Thoracic aorta (tissue), 2 donors: ENCODE measurements at regions not wholly inside any gene's neighbourhood (a gene's known extent, or its start where the extent isn't known, plus 50 kb on each side); places are given as distances from the start of the nearest gene placed in this dataset.
"Not testable (repeated sequence)": the region's sequence is repeated elsewhere in the genome, so short reads cannot be mapped to it uniquely, and the experiment has no call there.

Source experiments
- ATAC-seq: fragments of 150-250 bp; one replicate; pipeline ENCODE4 v1.8.0; 2017; ENCODE audit warnings: low read depth; ENCODE audit not compliant: insufficient number of reproducible peaks, low FRiP score
- DNase-seq: peaks from one replicate; pipeline ENCODE4 v3.0.0-alpha.2; 2020; ENCODE audit warnings: low spot score
- H3K27ac ChIP-seq, 2 donors: fragments of 200-600 bp; sonication (generic); 1 replicate in 1 of 2; 2 replicates in 1 of 2; pipeline ENCODE4 v1.5.1; 2016; ENCODE audit warnings: mild to moderate bottlenecking in 2 of 2, moderate library complexity in 2 of 2
- H3K27me3 ChIP-seq: fragments of 200-600 bp; sonication (generic); replicated peaks from 2 replicates; pipeline ENCODE4 v1.6.0; 2016; ENCODE audit warnings: mild to moderate bottlenecking; ENCODE audit not compliant: insufficient read depth
- H3K36me3 ChIP-seq: fragments of 200-600 bp; sonication (generic); one replicate; pipeline ENCODE4 v1.5.1; 2016
- H3K4me1 ChIP-seq, 2 donors: fragments of 200-600 bp; sonication (generic); 1 replicate in 1 of 2; 2 replicates in 1 of 2; pipeline versions ENCODE4 v1.5.1 to v1.6.0; 2016; ENCODE audit warnings: low read depth in 2 of 2, mild to moderate bottlenecking in 1 of 2; ENCODE audit not compliant: control insufficient read depth in 1 of 2
- H3K4me3 ChIP-seq: fragments of 200-600 bp; sonication (generic); 2 replicates; pipeline ENCODE4 v1.5.1; 2016; ENCODE audit warnings: mild to moderate bottlenecking
- H3K9me3 ChIP-seq: fragments of 200-600 bp; sonication (generic); 2 replicates; pipeline ENCODE4 v1.5.1; 2016
- CTCF ChIP-seq: fragments of 200-600 bp; sonication (generic); IDR thresholded peaks from one replicate; pipeline ENCODE4 v1.5.1; 2019; ENCODE audit warnings: antibody characterized with exemption

GRCh38 chr21:35599164-35599563, 461.2 kb downstream of the SETD4 start:
- Histone ChIP-seq H3K27me3 (no peaks in the 10 kb centered on the region), H3K9me3 (no peaks in the 10 kb centered on the region), H3K36me3 (no peaks in the 10 kb centered on the region), H3K4me1 (no peaks in the 10 kb centered on the region), H3K4me3 (no peak overlapping the region), H3K27ac (no peak overlapping the region)
- no peak for TF ChIP-seq CTCF
- ATAC-seq (no peak), DNase-seq (no peak)

GRCh38 chr21:35597750-35598339, 462.5 kb downstream of the SETD4 start:
- H3K4me3 ChIP-seq = no peak overlapping the region
- no peaks in the 10 kb centered on the region for H3K4me1 ChIP-seq
- DNase-seq (no peak), ATAC-seq (no peak)
- no peaks in the 10 kb centered on the region for H3K36me3 ChIP-seq
- no peak overlapping the region for H3K27ac ChIP-seq
- no peaks in the 10 kb centered on the region for H3K27me3 ChIP-seq
- no peak for TF ChIP-seq CTCF
- H3K9me3 ChIP-seq = no peaks in the 10 kb centered on the region

GRCh38 chr21:35594905-35595304, 465.4 kb downstream of the SETD4 start:
- H3K27ac ChIP-seq = no peak overlapping the region
- TF ChIP-seq CTCF = no peak
- H3K4me1 ChIP-seq = no peaks in the 10 kb centered on the region
- no peaks in the 10 kb centered on the region for H3K9me3 ChIP-seq
- H3K27me3 ChIP-seq = no peaks in the 10 kb centered on the region
- H3K36me3 ChIP-seq = no peaks in the 10 kb centered on the region
- ATAC-seq (no peak), DNase-seq (no peak)
- no peak overlapping the region for H3K4me3 ChIP-seq

- no peaks in the 10 kb centered on the region for H3K36me3 ChIP-seq
- no peaks in the 10 kb centered on the region for H3K9me3 ChIP-seq
- DNase-seq (no peak), ATAC-seq (no peak)
- H3K27ac ChIP-seq = no peak overlapping the region
- no peaks in the 10 kb centered on the region for H3K4me1 ChIP-seq
- H3K27me3 ChIP-seq = no peaks in the 10 kb centered on the region
- no peak overlapping the region for H3K4me3 ChIP-seq
- TF ChIP-seq CTCF = no peak
Measured at GRCh38 chr21:35593000-35593502, 467.3 kb downstream of the SETD4 start.

GRCh38 chr21:35590284-35590683, 470.0 kb downstream of the SETD4 start:
- H3K4me3 ChIP-seq, H3K27ac ChIP-seq: not testable (repeated sequence)

GRCh38 chr21:35587841-35588380, 472.4 kb downstream of the SETD4 start:
- no peak overlapping the region for H3K4me3 ChIP-seq
- no peaks in the 10 kb centered on the region for H3K36me3 ChIP-seq
- DNase-seq = no peak
- ATAC-seq = no peak
- no peak overlapping the region for H3K27ac ChIP-seq
- no peaks in the 10 kb centered on the region for H3K9me3 ChIP-seq
- TF ChIP-seq CTCF = no peak
- H3K27me3 ChIP-seq = no peaks in the 10 kb centered on the region
- no peaks in the 10 kb centered on the region for H3K4me1 ChIP-seq

More at GRCh38 chr21:35590284-35590683, 470.0 kb downstream of the SETD4 start:
- not testable (repeated sequence) for H3K27me3 ChIP-seq, H3K9me3 ChIP-seq, H3K4me1 ChIP-seq, ATAC-seq, DNase-seq, H3K36me3 ChIP-seq
